Gastroesophageal sphincter (tissue), 3 donors: ENCODE measurements at regions not wholly inside any gene's neighbourhood (a gene's known extent, or its start where the extent isn't known, plus 50 kb on each side); places are given as distances from the start of the nearest gene placed in this dataset.

ENCODE experiments used
- CTCF ChIP-seq, 4 experiments: fragments of 200-600 bp in 2 of 4; fragments of 450-650 bp in 2 of 4; sonication (generic) in 1 of 4; IDR thresholded peaks; one replicate each; pipeline ENCODE4 v1.5.1; 2017 to 2019; ENCODE audit warnings: antibody characterized with exemption in 4 of 4, mild to moderate bottlenecking in 2 of 4, moderate library complexity in 2 of 4
- POLR2A ChIP-seq, 2 donors: fragments of 450-650 bp; IDR thresholded peaks; one replicate each; pipeline ENCODE4 v1.6.1; 2017; ENCODE audit warnings: antibody characterized with exemption in 2 of 2, mild to moderate bottlenecking in 2 of 2, moderate library complexity in 1 of 2
- POLR2AphosphoS5 ChIP-seq: sonication (generic); formaldehyde crosslinking; IDR thresholded peaks from one replicate; pipeline ENCODE4 v1.6.1; 2017; ENCODE audit warnings: antibody characterized with exemption

- no peak for TF ChIP-seq CTCF (IDR thresholded peaks at IDR 0.05)
- TF ChIP-seq POLR2AphosphoS5: no peak
- TF ChIP-seq POLR2A (IDR thresholded peaks at IDR 0.05): no peak
Observed at GRCh38 chr11:27279460-27279859, 83.6 kb downstream of the CCDC34 start.
